Nephron (organoid): ENCODE measurements at regions not wholly inside any gene's neighbourhood (a gene's known extent, or its start where the extent isn't known, plus 50 kb on each side); places are given as distances from the start of the nearest gene placed in this dataset.

Source experiments
- H3K27ac Mint-ChIP-seq, 3 experiments: 2 replicates each; pipeline ENCODE4 v1.8.0; 2020; ENCODE audit warnings: mixed read lengths in 3 of 3, mild to moderate bottlenecking in 2 of 3, moderate library complexity in 1 of 3
- H3K27me3 Mint-ChIP-seq: 2 replicates; pipeline ENCODE4 v1.8.0; 2021; ENCODE audit warnings: low read depth, mild to moderate bottlenecking, moderate library complexity, mixed read lengths
- H3K36me3 Mint-ChIP-seq: 2 replicates; pipeline ENCODE4 v1.8.0; 2020; ENCODE audit warnings: low read depth, mixed read lengths
- H3K4me1 Mint-ChIP-seq: 2 replicates; pipeline ENCODE4 v1.8.0; 2020; ENCODE audit warnings: mixed read lengths
- H3K4me3 Mint-ChIP-seq, 3 experiments: 2 replicates each; pipeline ENCODE4 v1.8.0; 2020; ENCODE audit warnings: mild to moderate bottlenecking in 3 of 3, mixed read lengths in 3 of 3, moderate library complexity in 2 of 3
- H3K9me3 Mint-ChIP-seq: 2 replicates; pipeline ENCODE4 v1.8.0; 2020; ENCODE audit warnings: mixed read lengths
- TF ChIP-seq, protein P1 (sequence below), 3 experiments: fragments of 200-600 bp; sonication (generic); IDR thresholded peaks; one replicate each; pipeline ENCODE4 v1.5.0; 2021; ENCODE audit warnings: antibody characterized with exemption in 3 of 3; ENCODE audit not compliant: unreplicated experiment in 3 of 3

DNA sequence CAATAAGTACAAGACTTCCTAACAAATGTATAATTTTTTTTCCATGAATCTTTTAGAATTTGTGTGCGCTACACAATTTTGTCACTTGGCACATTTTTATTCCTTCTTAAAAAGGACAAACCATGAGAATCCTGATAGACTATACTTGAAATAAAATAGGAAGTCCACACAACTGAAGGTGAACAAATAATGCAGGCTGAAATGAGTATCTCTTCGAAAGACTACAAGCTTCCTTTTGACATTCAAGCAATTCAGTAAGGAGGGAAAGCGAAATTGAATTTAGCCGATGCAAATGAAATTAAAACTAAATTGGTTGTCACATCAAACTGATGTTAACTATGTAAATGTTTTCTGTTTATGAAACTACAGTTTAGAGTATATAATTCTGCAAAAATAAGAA is 374.4 kb upstream of the CCNH start:
- Mint-ChIP-seq H3K27me3 (peaks cover 33% of the 10 kb centered on the region), H3K36me3 (no peaks in the 10 kb centered on the region), H3K4me3 (no peak overlapping the region), H3K27ac (no peak overlapping the region), H3K4me1 (no peaks in the 10 kb centered on the region), H3K9me3 (no peaks in the 10 kb centered on the region)
- TF ChIP-seq, protein P1, sequence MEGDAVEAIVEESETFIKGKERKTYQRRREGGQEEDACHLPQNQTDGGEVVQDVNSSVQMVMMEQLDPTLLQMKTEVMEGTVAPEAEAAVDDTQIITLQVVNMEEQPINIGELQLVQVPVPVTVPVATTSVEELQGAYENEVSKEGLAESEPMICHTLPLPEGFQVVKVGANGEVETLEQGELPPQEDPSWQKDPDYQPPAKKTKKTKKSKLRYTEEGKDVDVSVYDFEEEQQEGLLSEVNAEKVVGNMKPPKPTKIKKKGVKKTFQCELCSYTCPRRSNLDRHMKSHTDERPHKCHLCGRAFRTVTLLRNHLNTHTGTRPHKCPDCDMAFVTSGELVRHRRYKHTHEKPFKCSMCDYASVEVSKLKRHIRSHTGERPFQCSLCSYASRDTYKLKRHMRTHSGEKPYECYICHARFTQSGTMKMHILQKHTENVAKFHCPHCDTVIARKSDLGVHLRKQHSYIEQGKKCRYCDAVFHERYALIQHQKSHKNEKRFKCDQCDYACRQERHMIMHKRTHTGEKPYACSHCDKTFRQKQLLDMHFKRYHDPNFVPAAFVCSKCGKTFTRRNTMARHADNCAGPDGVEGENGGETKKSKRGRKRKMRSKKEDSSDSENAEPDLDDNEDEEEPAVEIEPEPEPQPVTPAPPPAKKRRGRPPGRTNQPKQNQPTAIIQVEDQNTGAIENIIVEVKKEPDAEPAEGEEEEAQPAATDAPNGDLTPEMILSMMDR (IDR thresholded peaks at IDR 0.05; ENCODE audit: unreplicated experiment in 3 of 3): no peak

DNA sequence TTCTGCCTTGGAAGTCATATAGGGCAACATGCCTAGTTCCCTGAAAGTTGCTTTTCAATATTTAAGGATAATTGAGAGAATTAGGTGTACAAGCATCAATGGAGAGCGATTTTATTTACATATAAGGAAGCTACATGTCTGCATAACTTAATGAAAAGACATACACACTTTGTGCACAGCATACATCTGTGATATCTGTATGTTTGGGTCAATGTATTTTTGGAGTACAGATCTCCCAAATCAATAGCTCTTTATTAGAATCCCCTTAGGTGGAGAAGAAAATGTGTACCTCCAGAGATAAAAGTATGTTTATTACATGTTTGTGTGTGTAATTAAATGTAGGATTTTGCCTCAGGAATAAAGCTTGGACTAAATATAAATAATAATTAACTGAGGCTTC is 373.7 kb upstream of the CCNH start:
- no peak overlapping the region for H3K27ac Mint-ChIP-seq
- H3K27me3 Mint-ChIP-seq: peaks cover 38% of the 10 kb centered on the region
- TF ChIP-seq, protein P1 (IDR thresholded peaks at IDR 0.05; ENCODE audit: unreplicated experiment in 3 of 3): no peak
- no peaks in the 10 kb centered on the region for H3K9me3 Mint-ChIP-seq
- no peak overlapping the region for H3K4me3 Mint-ChIP-seq
- no peaks in the 10 kb centered on the region for H3K36me3 Mint-ChIP-seq
- no peaks in the 10 kb centered on the region for H3K4me1 Mint-ChIP-seq

GRCh38 chr5:87785554-87786335 is 373.0 kb upstream of the CCNH start:
- Mint-ChIP-seq H3K4me1 (no peaks in the 10 kb centered on the region), H3K27me3 (peaks cover 42% of the 10 kb centered on the region), H3K27ac (no peak overlapping the region), H3K9me3 (no peaks in the 10 kb centered on the region), H3K4me3 (no peak overlapping the region), H3K36me3 (no peaks in the 10 kb centered on the region)
- TF ChIP-seq, protein P1 (IDR thresholded peaks at IDR 0.05; ENCODE audit: unreplicated experiment in 3 of 3): no peak

DNA sequence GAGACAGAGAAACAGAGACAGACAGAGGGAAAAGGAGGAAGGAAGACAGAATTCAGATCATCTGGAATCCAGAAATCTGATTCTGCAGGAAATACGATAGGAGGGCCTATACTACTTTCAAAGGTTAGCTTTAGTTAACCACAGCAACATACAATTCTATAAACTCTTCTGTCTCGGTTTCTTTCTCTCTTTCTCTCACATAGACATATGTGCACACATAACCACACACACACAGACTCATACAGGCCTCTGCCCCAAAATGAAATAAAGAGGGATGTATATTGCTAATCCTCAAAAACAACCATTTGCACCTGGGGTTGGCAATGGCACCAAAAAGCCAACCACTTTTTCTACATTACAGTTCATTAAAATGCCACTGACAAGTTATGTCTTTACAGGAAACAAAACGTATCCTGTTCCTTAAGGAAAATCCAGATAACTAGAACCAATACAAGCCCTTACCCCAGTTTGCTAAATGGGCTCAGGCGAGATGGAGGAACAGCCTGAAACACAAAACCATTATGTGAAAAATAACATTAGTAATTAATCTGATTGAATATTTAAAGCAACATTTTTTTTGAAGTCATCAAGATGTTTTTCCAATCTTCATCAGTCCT is 372.3 kb upstream of the CCNH start:
- Mint-ChIP-seq H3K27ac (peak overlapping the region in 1 of 3 experiments; percentile 33), H3K36me3 (no peaks in the 10 kb centered on the region), H3K4me1 (no peaks in the 10 kb centered on the region), H3K4me3 (no peak overlapping the region), H3K9me3 (no peaks in the 10 kb centered on the region), H3K27me3 (peaks cover 42% of the 10 kb centered on the region)
- TF ChIP-seq, protein P1 (IDR thresholded peaks at IDR 0.05; ENCODE audit: unreplicated experiment in 3 of 3): no peak

- TF ChIP-seq, protein P1 (IDR thresholded peaks at IDR 0.05; ENCODE audit: unreplicated experiment in 3 of 3): no peak
- H3K4me1 Mint-ChIP-seq: no peaks in the 10 kb centered on the region
- no peaks in the 10 kb centered on the region for H3K9me3 Mint-ChIP-seq
- H3K36me3 Mint-ChIP-seq: no peaks in the 10 kb centered on the region
- peak overlapping the region in 1 of 3 experiments; percentile 33 for H3K27ac Mint-ChIP-seq
- H3K4me3 Mint-ChIP-seq: no peak overlapping the region
- H3K27me3 Mint-ChIP-seq: peaks cover 42% of the 10 kb centered on the region
Observed at GRCh38 chr5:87784311-87784710, 371.6 kb upstream of the CCNH start.
